Type B pancreatic cell (in vitro differentiated cells): ENCODE measurements at regions not wholly inside any gene's neighbourhood (a gene's known extent, or its start where the extent isn't known, plus 50 kb on each side); places are given as distances from the start of the nearest gene placed in this dataset.
A peak's percentile ranks its signal among the peaks of the same experiment; 100 is the strongest.

Experiments
- DNase-seq: peaks from one replicate; pipeline ENCODE4 v3.0.0; 2021; ENCODE audit warnings: mixed read lengths; ENCODE audit not compliant: unreplicated experiment; ENCODE audit errors: extremely low spot score
- H3K27ac Mint-ChIP-seq: 2 replicates; pipeline ENCODE4 v1.8.0; 2021; ENCODE audit warnings: mild to moderate bottlenecking, mixed read lengths
- H3K27me3 Mint-ChIP-seq: 2 replicates; pipeline ENCODE4 v1.8.0; 2021; ENCODE audit warnings: mixed read lengths
- H3K36me3 Mint-ChIP-seq: 2 replicates; pipeline ENCODE4 v1.8.0; 2021; ENCODE audit warnings: mixed read lengths
- H3K4me1 Mint-ChIP-seq: one replicate; pipeline ENCODE4 v1.8.0; 2021; ENCODE audit warnings: mixed read lengths; ENCODE audit not compliant: unreplicated experiment
- H3K4me3 Mint-ChIP-seq: 2 replicates; pipeline ENCODE4 v1.8.0; 2021; ENCODE audit warnings: mild to moderate bottlenecking, mixed read lengths
- H3K9me3 Mint-ChIP-seq: 2 replicates; pipeline ENCODE4 v1.8.0; 2021; ENCODE audit warnings: mixed read lengths
- TF ChIP-seq, protein P1 (sequence below): fragments of 200-600 bp; sonication (generic); conservative IDR thresholded peaks from 2 replicates; pipeline ENCODE4 v1.5.0; 2021; ENCODE audit warnings: antibody characterized with exemption, mild to moderate bottlenecking

DNA sequence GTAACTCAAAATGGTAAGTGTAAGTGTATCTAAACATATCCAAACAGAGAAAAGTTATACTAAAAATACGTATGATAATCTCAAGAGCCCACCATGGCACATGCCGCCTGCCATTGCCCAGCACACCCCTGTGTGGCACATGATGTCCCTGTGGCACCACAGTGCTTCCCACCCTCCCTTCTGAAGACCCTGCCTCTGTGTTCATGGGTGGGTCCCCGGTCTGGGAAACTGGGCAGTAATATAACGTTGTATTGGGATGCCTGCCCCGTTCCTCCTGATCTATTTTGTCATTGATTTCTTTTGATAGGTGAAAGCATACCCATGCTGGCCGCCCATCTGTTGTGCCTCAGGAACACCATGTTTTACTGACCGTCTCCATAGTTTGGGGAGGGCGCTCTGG, 296.8 kb upstream of the SHH start:
- no peak for DNase-seq
- Mint-ChIP-seq H3K27me3 (peaks cover 3% of the 10 kb centered on the region), H3K4me1 (no peaks in the 10 kb centered on the region), H3K27ac (no peak overlapping the region), H3K4me3 (no peak overlapping the region), H3K9me3 (no peaks in the 10 kb centered on the region), H3K36me3 (no peaks in the 10 kb centered on the region)
- TF ChIP-seq, protein P1, sequence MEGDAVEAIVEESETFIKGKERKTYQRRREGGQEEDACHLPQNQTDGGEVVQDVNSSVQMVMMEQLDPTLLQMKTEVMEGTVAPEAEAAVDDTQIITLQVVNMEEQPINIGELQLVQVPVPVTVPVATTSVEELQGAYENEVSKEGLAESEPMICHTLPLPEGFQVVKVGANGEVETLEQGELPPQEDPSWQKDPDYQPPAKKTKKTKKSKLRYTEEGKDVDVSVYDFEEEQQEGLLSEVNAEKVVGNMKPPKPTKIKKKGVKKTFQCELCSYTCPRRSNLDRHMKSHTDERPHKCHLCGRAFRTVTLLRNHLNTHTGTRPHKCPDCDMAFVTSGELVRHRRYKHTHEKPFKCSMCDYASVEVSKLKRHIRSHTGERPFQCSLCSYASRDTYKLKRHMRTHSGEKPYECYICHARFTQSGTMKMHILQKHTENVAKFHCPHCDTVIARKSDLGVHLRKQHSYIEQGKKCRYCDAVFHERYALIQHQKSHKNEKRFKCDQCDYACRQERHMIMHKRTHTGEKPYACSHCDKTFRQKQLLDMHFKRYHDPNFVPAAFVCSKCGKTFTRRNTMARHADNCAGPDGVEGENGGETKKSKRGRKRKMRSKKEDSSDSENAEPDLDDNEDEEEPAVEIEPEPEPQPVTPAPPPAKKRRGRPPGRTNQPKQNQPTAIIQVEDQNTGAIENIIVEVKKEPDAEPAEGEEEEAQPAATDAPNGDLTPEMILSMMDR = no peak

DNA sequence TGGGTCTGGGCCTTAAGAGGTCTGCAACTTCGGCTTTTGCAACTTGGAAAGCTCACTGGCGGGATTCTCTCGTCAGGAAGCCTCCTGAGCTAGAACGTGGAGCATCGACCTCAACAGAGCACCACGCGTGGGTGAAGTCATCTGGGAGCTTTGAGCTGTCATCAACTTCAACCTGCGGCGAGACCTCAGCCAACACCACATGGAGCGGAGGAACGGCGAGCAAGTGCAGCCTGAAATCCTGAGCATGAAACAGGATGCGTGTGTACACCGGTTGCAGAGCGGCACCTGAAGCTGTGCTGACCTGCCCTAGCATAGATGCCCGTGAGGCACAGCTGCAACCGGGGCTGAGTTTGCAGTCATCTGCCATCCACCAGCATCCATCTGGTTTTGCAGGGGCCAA, 295.7 kb upstream of the SHH start:
- Mint-ChIP-seq H3K4me3 (no peak overlapping the region), H3K27ac (no peak overlapping the region), H3K9me3 (no peaks in the 10 kb centered on the region), H3K36me3 (no peaks in the 10 kb centered on the region), H3K4me1 (no peaks in the 10 kb centered on the region), H3K27me3 (peaks cover 3% of the 10 kb centered on the region)
- TF ChIP-seq, protein P1 = no peak
- no peak for DNase-seq

DNA sequence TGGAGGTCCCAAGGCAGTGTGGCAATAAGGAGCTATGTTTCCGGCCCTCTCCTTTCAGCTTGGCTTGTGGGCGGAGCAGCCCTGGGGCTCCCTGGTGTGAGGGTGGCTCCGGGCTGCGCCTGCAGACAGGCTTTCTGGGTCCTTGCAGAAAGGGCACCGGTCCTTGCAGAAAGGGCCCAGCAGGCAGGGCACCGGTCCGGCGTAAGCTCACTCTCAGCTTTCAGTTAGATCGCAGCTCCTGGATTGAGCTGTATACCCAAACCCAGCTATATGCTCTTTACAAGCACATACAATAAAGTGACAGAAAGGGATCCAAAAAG, 293.8 kb upstream of the SHH start:
- H3K4me1 Mint-ChIP-seq = no peaks in the 10 kb centered on the region
- H3K36me3 Mint-ChIP-seq = no peaks in the 10 kb centered on the region
- H3K27me3 Mint-ChIP-seq = peaks cover 3% of the 10 kb centered on the region
- DNase-seq = no peak
- H3K9me3 Mint-ChIP-seq = no peaks in the 10 kb centered on the region
- TF ChIP-seq, protein P1 = no peak
- H3K27ac Mint-ChIP-seq = no peak overlapping the region
- no peak overlapping the region for H3K4me3 Mint-ChIP-seq

DNA sequence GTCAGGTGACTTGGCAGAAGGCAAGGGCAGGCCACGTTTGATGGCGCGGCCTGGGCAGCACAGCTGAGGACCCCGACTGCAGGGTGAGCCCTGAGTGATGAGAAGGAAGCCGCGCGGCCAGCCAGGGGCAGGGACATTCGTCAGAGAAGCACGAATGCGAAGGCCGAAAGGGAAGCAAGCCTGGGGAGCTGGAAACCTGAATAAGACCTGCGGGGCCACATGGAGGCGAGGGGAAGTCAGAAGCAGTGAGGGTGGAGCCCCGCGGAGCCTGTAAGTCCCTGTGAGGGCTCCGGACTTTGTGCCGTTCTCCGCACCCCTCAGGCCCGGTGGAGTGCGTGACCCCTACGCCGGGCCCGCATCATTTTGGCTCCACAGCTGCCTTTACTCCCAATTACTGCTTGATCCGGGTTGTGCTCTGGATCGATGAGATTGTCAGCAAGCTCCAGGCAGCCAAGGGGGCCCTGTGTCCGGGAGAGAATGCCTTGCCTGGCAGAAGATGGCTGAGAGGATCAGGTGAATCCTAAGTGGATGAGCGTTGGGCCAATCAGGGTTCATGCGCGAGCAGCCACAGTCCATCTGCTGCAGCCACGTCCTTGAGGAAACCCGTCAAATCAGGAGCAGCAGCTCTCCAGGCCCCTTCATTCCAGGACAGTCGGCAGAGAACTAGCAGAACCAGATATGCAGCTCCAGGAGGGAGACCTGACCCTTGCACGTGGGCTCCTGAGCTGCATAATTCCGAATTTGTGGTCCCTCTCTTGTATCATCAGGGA, 293.3 kb upstream of the SHH start:
- Mint-ChIP-seq H3K36me3 (no peaks in the 10 kb centered on the region), H3K9me3 (no peaks in the 10 kb centered on the region), H3K27ac (no peak overlapping the region), H3K4me1 (no peaks in the 10 kb centered on the region), H3K27me3 (peaks cover 3% of the 10 kb centered on the region), H3K4me3 (no peak overlapping the region)
- TF ChIP-seq, protein P1 = no peak
- DNase-seq = no peak

DNA sequence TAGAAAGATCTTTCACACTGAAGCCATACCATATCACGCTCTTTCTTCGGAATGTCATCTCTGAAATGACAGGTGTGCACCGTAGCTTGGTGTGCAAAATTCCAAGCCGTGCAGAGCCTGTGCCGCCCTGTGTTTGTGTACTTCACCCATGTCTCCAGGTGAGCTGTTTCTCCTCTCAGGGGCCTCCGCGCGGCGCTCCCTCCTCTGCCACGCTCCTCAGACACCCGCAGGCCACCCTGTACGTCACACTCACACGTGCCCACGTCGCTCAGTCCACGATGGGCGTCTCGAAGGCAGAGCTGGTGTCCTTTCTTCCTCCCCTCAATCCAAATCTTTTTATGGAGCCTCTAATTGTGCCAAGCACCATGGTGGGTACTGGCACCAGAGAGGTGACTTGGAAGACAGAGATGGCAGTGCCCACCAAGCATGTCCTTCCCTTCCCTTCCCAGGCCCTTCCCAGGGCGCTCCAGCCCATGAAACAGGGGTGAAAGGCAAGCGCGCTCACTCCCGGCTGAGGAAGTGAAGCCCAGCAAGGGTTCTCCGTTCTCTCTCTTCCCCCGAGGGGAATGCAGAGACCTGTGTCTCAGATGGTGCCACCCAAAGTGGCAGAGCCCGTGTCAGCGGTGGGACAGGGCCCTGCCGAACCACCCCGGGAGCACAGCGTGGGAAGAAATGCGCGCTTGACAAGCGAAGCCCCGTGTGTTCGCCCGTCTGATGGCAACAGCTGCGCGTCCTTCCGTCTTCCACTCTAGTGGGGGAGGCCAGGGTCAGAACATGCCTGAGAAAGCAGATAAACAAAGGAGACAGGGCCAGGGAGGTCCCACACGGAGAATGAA, 292.5 kb upstream of the SHH start:
- DNase-seq = peak; percentile 54
- no peak overlapping the region for H3K4me3 Mint-ChIP-seq
- H3K27me3 Mint-ChIP-seq = peaks cover 3% of the 10 kb centered on the region
- no peaks in the 10 kb centered on the region for H3K36me3 Mint-ChIP-seq
- H3K9me3 Mint-ChIP-seq = no peaks in the 10 kb centered on the region
- no peaks in the 10 kb centered on the region for H3K4me1 Mint-ChIP-seq
- TF ChIP-seq, protein P1 = no peak
- peak overlapping the region; percentile 24 for H3K27ac Mint-ChIP-seq
